ENCODE measurements at regions not wholly inside any gene's neighbourhood (a gene's known extent, or its start where the extent isn't known, plus 50 kb on each side); places are given as distances from the start of the nearest gene placed in this dataset.

GRCh38 chr2:147777394-147777793 lies 67.4 kb upstream of the ACVR2A start:
- no peak for DNase-seq (ENCODE audit: low read depth)
- TF ChIP-seq CTCF (IDR thresholded peaks at IDR 0.05; ENCODE audit: control insufficient read depth, insufficient read depth, low read depth, low read length, missing control alignments): no peak
- H3K4me3 ChIP-seq (ENCODE audit: control insufficient read depth, low read depth, low read length): no peak overlapping the region

- TF ChIP-seq CTCF (IDR thresholded peaks at IDR 0.05; ENCODE audit: control insufficient read depth, insufficient read depth, low read depth, low read length, missing control alignments): no peak
- H3K4me3 ChIP-seq (ENCODE audit: control insufficient read depth, low read depth, low read length): no peak overlapping the region
- no peak for DNase-seq (ENCODE audit: low read depth)
Observed at GRCh38 chr2:147774805-147775204, 70.0 kb upstream of the ACVR2A start.

- no peak overlapping the region for H3K4me3 ChIP-seq (ENCODE audit: control insufficient read depth, low read depth, low read length)
- no peak for DNase-seq (ENCODE audit: low read depth)
- no peak for TF ChIP-seq CTCF (IDR thresholded peaks at IDR 0.05; ENCODE audit: control insufficient read depth, insufficient read depth, low read depth, low read length, missing control alignments)
Observed at GRCh38 chr2:147773479-147773878, 71.3 kb upstream of the ACVR2A start.

- no peak overlapping the region for H3K4me3 ChIP-seq (ENCODE audit: control insufficient read depth, low read depth, low read length)
- no peak for DNase-seq (ENCODE audit: low read depth)
Observed at GRCh38 chr2:147772781-147773180, 72.0 kb upstream of the ACVR2A start.

GRCh38 chr2:147763861-147764260 lies 81.0 kb upstream of the ACVR2A start:
- no peak for TF ChIP-seq CTCF (IDR thresholded peaks at IDR 0.05; ENCODE audit: control insufficient read depth, insufficient read depth, low read depth, low read length, missing control alignments)
- no peak for DNase-seq (ENCODE audit: low read depth)
- H3K4me3 ChIP-seq (ENCODE audit: control insufficient read depth, low read depth, low read length): no peak overlapping the region

More at GRCh38 chr2:147772781-147773180, 72.0 kb upstream of the ACVR2A start:
- TF ChIP-seq CTCF (IDR thresholded peaks at IDR 0.05; ENCODE audit: control insufficient read depth, insufficient read depth, low read depth, low read length, missing control alignments): no peak

GRCh38 chr2:147760984-147761383 lies 83.8 kb upstream of the ACVR2A start:
- no peak overlapping the region for H3K4me3 ChIP-seq (ENCODE audit: control insufficient read depth, low read depth, low read length)
- TF ChIP-seq CTCF (IDR thresholded peaks at IDR 0.05; ENCODE audit: control insufficient read depth, insufficient read depth, low read depth, low read length, missing control alignments): no peak
- no peak for DNase-seq (ENCODE audit: low read depth)

- TF ChIP-seq CTCF (IDR thresholded peaks at IDR 0.05; ENCODE audit: control insufficient read depth, insufficient read depth, low read depth, low read length, missing control alignments): no peak
- no peak for DNase-seq (ENCODE audit: low read depth)
- H3K4me3 ChIP-seq (ENCODE audit: control insufficient read depth, low read depth, low read length): no peak overlapping the region
Observed at GRCh38 chr2:147759536-147759935, 85.3 kb upstream of the ACVR2A start.
